ENCODE measurements at regions not wholly inside any gene's neighbourhood (a gene's known extent, or its start where the extent isn't known, plus 50 kb on each side); places are given as distances from the start of the nearest gene placed in this dataset.

DNA sequence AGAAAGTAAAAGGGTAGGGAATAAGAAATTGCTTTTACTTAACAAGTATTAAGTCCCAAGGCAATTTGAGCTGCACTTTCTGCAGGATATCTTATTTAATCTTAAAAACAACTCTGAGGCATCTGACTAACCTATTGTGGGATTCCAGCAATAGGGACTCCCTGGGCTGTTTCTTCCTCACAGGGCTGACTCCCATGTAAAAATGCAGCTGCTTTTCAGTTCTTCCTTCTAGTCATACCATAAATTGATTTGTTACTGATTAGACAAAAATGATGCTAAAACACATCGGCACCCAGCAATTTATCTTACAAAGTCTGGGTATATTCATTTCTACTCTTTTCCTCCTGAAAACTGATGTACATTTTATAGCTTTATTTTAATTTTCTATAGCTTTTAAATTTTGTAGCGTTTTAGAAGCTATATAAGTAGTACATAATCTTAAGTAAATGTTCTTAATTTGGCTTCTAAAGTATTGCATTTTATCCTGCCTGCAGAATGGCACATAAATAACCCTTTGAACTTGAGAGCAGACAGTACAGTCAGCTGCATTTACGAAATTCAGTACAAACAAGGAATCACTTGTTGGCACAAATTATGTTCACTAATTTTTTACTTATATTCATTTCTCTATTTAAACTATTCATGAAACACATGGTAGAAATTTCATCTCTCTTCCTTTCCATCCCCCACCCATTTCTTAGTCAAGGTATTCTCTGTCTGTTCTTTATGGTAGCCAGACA lies 102.4 kb upstream of the FRY start:
- WGBS (ENCODE audit: insufficient coverage) = no CpG with 5 or more reads among the region's 3 CpGs
- no peak for ATAC-seq (ENCODE audit: low read depth)
- Mint-ChIP-seq H3K27me3 (no peaks in the 10 kb centered on the region), H3K27ac (no peak overlapping the region), H3K9me3 (ENCODE audit: insufficient read depth) (no peaks in the 10 kb centered on the region), H3K4me3 (no peak overlapping the region), H3K4me1 (peaks cover 3% of the 10 kb centered on the region)
- no peak overlapping the region for H3K27ac ChIP-seq (ENCODE audit: low read length in 2 of 2)
- H3K9me3 ChIP-seq (ENCODE audit: control extremely low read depth in 1 of 3, control insufficient read depth in 2 of 3, insufficient read depth in 1 of 3, low read length in 2 of 3) = no peaks in the 10 kb centered on the region
- no peak overlapping the region for H2AFZ ChIP-seq (ENCODE audit: insufficient read depth, low read depth, low read length, poor library complexity, severe bottlenecking)
- ChIA-PET POLR2A (no interaction called here), CTCF (interaction anchor here (1.2 to 1.6 kb wide), 3 partner anchors 16 to 72 kb away, joined by 3 to 8 read pairs (median 4); no protein-coding TSS in a partner anchor)
- intact Hi-C loops (cut with micrococcal nuclease) = no loop called here
- H4K20me1 ChIP-seq (ENCODE audit: control insufficient read depth, insufficient read depth, low read length, poor library complexity, severe bottlenecking) = no peaks in the 10 kb centered on the region
- no peaks in the 10 kb centered on the region for H3K4me1 ChIP-seq (ENCODE audit: control insufficient read depth in 2 of 2, insufficient read depth in 2 of 2, low read length in 2 of 2)
- no peak for TF ChIP-seq EZH2 (IDR thresholded peaks at IDR 0.05; ENCODE audit: borderline replicate concordance, insufficient read depth, low read depth, low read length, poor library complexity, severe bottlenecking)
- TF ChIP-seq, protein P1, sequence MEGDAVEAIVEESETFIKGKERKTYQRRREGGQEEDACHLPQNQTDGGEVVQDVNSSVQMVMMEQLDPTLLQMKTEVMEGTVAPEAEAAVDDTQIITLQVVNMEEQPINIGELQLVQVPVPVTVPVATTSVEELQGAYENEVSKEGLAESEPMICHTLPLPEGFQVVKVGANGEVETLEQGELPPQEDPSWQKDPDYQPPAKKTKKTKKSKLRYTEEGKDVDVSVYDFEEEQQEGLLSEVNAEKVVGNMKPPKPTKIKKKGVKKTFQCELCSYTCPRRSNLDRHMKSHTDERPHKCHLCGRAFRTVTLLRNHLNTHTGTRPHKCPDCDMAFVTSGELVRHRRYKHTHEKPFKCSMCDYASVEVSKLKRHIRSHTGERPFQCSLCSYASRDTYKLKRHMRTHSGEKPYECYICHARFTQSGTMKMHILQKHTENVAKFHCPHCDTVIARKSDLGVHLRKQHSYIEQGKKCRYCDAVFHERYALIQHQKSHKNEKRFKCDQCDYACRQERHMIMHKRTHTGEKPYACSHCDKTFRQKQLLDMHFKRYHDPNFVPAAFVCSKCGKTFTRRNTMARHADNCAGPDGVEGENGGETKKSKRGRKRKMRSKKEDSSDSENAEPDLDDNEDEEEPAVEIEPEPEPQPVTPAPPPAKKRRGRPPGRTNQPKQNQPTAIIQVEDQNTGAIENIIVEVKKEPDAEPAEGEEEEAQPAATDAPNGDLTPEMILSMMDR (IDR thresholded peaks at IDR 0.05) = no peak
- H3K4me2 ChIP-seq (replicated peaks; ENCODE audit: low read depth, low read length, poor library complexity, severe bottlenecking) = no peak overlapping the region
- H3K36me3 ChIP-seq (replicated peaks in 1 of 2; ENCODE audit: control extremely low read depth in 1 of 2, control insufficient read depth in 1 of 2, extremely low read depth in 1 of 2, insufficient read depth in 2 of 2, low read length in 1 of 2) = no peaks in the 10 kb centered on the region
- no peak for DNase-seq
- no peak overlapping the region for H3K4me3 ChIP-seq (ENCODE audit: control extremely low read depth in 1 of 5, extremely low read depth in 1 of 5, insufficient read depth in 1 of 5, low read depth in 2 of 5, low read length in 4 of 5)
- no peak overlapping the region for H3K9ac ChIP-seq (ENCODE audit: low read length)
- no peaks in the 10 kb centered on the region for H3K27me3 ChIP-seq (replicated peaks in 1 of 4; ENCODE audit: control extremely low read depth in 1 of 4, control insufficient read depth in 3 of 4, insufficient read depth in 4 of 4, low read length in 3 of 4)
- no peaks in the 10 kb centered on the region for H3K79me2 ChIP-seq (ENCODE audit: control insufficient read depth, insufficient read depth, low read length)

DNA sequence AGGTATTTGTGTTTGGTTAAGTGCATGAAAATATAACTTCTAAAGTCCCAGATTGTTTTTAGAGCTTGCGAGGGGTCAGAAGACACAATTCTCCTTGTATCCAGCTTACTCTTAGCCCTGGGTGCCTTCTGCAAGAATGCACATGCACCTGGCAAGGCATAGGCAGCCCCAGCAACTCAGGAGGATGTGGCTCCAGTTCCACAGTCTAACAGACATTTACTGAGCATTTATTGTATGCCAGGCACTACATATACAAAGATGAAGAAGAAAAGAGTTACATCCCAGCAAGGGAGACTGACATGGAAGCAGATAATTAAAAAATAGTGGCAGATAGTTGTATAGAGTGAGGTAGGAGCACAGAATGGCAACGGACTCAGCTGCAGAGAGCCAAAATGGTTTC lies 101.1 kb upstream of the FRY start:
- Histone ChIP-seq H3K4me2 (replicated peaks; ENCODE audit: low read depth, low read length, poor library complexity, severe bottlenecking) (no peak overlapping the region), H3K4me1 (ENCODE audit: control insufficient read depth in 2 of 2, insufficient read depth in 2 of 2, low read length in 2 of 2) (no peaks in the 10 kb centered on the region), H3K27me3 (replicated peaks in 1 of 4; ENCODE audit: control extremely low read depth in 1 of 4, control insufficient read depth in 3 of 4, insufficient read depth in 4 of 4, low read length in 3 of 4) (no peaks in the 10 kb centered on the region), H3K9me3 (ENCODE audit: control extremely low read depth in 1 of 3, control insufficient read depth in 2 of 3, insufficient read depth in 1 of 3, low read length in 2 of 3) (no peaks in the 10 kb centered on the region), H3K4me3 (ENCODE audit: control extremely low read depth in 1 of 5, extremely low read depth in 1 of 5, insufficient read depth in 1 of 5, low read depth in 2 of 5, low read length in 4 of 5) (no peak overlapping the region), H3K79me2 (ENCODE audit: control insufficient read depth, insufficient read depth, low read length) (no peaks in the 10 kb centered on the region), H2AFZ (ENCODE audit: insufficient read depth, low read depth, low read length, poor library complexity, severe bottlenecking) (no peak overlapping the region), H3K36me3 (replicated peaks in 1 of 2; ENCODE audit: control extremely low read depth in 1 of 2, control insufficient read depth in 1 of 2, extremely low read depth in 1 of 2, insufficient read depth in 2 of 2, low read length in 1 of 2) (no peaks in the 10 kb centered on the region), H3K27ac (ENCODE audit: low read length in 2 of 2) (no peak overlapping the region), H4K20me1 (ENCODE audit: control insufficient read depth, insufficient read depth, low read length, poor library complexity, severe bottlenecking) (no peaks in the 10 kb centered on the region), H3K9ac (ENCODE audit: low read length) (no peak overlapping the region)
- DNase-seq (no peak), ATAC-seq (ENCODE audit: low read depth) (no peak)
- intact Hi-C loops (cut with micrococcal nuclease) = no loop called here
- no peaks in the 10 kb centered on the region for H3K9me3 Mint-ChIP-seq (ENCODE audit: insufficient read depth)
- no peak overlapping the region for H3K27ac Mint-ChIP-seq
- ChIA-PET CTCF (interaction anchor here (0.8 kb wide), 1 partner anchor 21 kb away, joined by 5 read pairs; no protein-coding TSS in a partner anchor), POLR2A (interaction anchor here (1.2 kb wide), 1 partner anchor 18 kb away, joined by 3 read pairs; no protein-coding TSS in a partner anchor)
- 85% methylated on average over 1 of the region's 2 CpGs for WGBS (ENCODE audit: insufficient coverage)
- no peak overlapping the region for H3K4me3 Mint-ChIP-seq
- no peaks in the 10 kb centered on the region for H3K27me3 Mint-ChIP-seq
- H3K4me1 Mint-ChIP-seq = peaks cover 3% of the 10 kb centered on the region
- no peak for TF ChIP-seq EZH2 (IDR thresholded peaks at IDR 0.05; ENCODE audit: borderline replicate concordance, insufficient read depth, low read depth, low read length, poor library complexity, severe bottlenecking)
- TF ChIP-seq, protein P1 (IDR thresholded peaks at IDR 0.05) = no peak

Data from B cell (primary cell).